Peyer's patch (tissue), 4 donors: ENCODE measurements at regions not wholly inside any gene's neighbourhood (a gene's known extent, or its start where the extent isn't known, plus 50 kb on each side); places are given as distances from the start of the nearest gene placed in this dataset.

Source experiments
- DNase-seq, 3 donors: peaks; one replicate each; pipeline ENCODE4 v3.0.0-alpha.2; 2017 to 2019
- H3K27ac ChIP-seq, 4 donors: fragments of 200-600 bp; sonication (generic); one replicate each; pipeline ENCODE4 v1.5.1; 2016 to 2019
- H3K27me3 ChIP-seq, 2 donors: fragments of 200-600 bp; sonication (generic); one replicate each; pipeline ENCODE4 v1.5.1; 2019
- H3K36me3 ChIP-seq, 3 donors: fragments of 200-600 bp; sonication (generic); one replicate each; pipeline ENCODE4 v1.5.1; 2016 to 2019
- H3K4me1 ChIP-seq, 4 donors: fragments of 200-600 bp; sonication (generic); one replicate each; pipeline ENCODE4 v1.5.1; 2016 to 2019
- H3K4me3 ChIP-seq, 4 donors: fragments of 200-600 bp; sonication (generic); 1 replicate in 3 of 4; 2 replicates in 1 of 4; pipeline ENCODE4 v1.5.1; 2016 to 2019; ENCODE audit warnings: mild to moderate bottlenecking in 1 of 4
- H3K9me3 ChIP-seq, 4 donors: fragments of 200-600 bp; sonication (generic); one replicate each; pipeline ENCODE4 v1.5.1; 2016 to 2019; ENCODE audit warnings: mild to moderate bottlenecking in 1 of 4
- POLR2A ChIP-seq, 2 donors: fragments of 450-650 bp; IDR thresholded peaks; one replicate each; pipeline ENCODE4 v1.5.1; 2017; ENCODE audit warnings: antibody characterized with exemption in 2 of 2, mild to moderate bottlenecking in 2 of 2, moderate library complexity in 2 of 2
- TF ChIP-seq, protein P1 (sequence below), 6 experiments: fragments of 450-650 bp in 4 of 6; fragments of 200-600 bp in 2 of 6; sonication (generic) in 1 of 6; IDR thresholded peaks; one replicate each; pipeline ENCODE4 v1.5.1; 2017 to 2019; ENCODE audit warnings: antibody characterized with exemption in 6 of 6, mild to moderate bottlenecking in 3 of 6, moderate library complexity in 1 of 6

DNA sequence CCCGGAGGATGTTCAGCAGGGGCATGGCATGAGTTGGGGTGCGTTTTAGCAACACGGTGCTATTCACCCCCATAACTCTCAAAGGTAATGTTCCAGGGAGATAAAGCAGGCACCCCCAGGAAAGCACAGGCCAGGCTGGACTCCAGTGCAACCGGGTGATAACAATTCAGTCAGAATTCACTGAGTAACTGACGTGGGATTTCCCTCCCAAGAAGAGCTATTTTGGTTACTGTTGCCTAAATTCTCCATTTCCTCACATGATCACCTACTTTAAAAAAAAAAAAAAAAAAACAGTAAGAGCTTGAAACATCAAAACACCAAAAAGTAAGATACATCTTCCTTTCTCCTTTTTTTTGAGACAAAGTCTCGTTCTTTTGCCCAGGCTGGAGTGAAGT, 137.6 kb upstream of the WWC1 start:
- Histone ChIP-seq H3K4me3 (no peak overlapping the region), H3K27ac (no peak overlapping the region), H3K36me3 (no peaks in the 10 kb centered on the region), H3K9me3 (no peaks in the 10 kb centered on the region), H3K4me1 (no peaks in the 10 kb centered on the region), H3K27me3 (no peaks in the 10 kb centered on the region)
- no peak for DNase-seq
- TF ChIP-seq POLR2A (IDR thresholded peaks at IDR 0.05): no peak
- TF ChIP-seq, protein P1, sequence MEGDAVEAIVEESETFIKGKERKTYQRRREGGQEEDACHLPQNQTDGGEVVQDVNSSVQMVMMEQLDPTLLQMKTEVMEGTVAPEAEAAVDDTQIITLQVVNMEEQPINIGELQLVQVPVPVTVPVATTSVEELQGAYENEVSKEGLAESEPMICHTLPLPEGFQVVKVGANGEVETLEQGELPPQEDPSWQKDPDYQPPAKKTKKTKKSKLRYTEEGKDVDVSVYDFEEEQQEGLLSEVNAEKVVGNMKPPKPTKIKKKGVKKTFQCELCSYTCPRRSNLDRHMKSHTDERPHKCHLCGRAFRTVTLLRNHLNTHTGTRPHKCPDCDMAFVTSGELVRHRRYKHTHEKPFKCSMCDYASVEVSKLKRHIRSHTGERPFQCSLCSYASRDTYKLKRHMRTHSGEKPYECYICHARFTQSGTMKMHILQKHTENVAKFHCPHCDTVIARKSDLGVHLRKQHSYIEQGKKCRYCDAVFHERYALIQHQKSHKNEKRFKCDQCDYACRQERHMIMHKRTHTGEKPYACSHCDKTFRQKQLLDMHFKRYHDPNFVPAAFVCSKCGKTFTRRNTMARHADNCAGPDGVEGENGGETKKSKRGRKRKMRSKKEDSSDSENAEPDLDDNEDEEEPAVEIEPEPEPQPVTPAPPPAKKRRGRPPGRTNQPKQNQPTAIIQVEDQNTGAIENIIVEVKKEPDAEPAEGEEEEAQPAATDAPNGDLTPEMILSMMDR (IDR thresholded peaks at IDR 0.05): no peak

DNA sequence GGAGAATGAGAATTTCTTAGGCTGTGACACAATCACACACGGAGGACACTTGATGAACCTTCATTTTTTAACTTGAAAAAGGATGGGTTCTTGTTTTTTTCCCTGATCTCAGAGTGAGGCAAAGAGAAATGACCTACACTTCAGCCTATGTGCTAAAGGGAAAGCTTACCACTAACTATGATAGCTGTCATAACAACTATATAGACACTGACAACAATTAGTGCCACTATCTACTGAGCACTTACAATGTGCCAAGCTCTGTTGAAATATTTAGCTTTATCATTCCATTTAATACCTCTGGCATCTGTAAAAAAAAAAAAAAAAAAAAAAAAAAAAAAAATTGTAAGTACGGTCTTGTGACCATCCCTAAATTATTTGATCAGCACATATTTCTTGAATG, 135.9 kb upstream of the WWC1 start:
- H3K4me3 ChIP-seq: no peak overlapping the region
- TF ChIP-seq POLR2A (IDR thresholded peaks at IDR 0.05): no peak
- TF ChIP-seq, protein P1 (IDR thresholded peaks at IDR 0.05): no peak
- H3K27ac ChIP-seq: no peak overlapping the region
- no peak for DNase-seq
- H3K4me1 ChIP-seq: no peaks in the 10 kb centered on the region
- no peaks in the 10 kb centered on the region for H3K36me3 ChIP-seq
- H3K27me3 ChIP-seq: no peaks in the 10 kb centered on the region
- no peaks in the 10 kb centered on the region for H3K9me3 ChIP-seq

DNA sequence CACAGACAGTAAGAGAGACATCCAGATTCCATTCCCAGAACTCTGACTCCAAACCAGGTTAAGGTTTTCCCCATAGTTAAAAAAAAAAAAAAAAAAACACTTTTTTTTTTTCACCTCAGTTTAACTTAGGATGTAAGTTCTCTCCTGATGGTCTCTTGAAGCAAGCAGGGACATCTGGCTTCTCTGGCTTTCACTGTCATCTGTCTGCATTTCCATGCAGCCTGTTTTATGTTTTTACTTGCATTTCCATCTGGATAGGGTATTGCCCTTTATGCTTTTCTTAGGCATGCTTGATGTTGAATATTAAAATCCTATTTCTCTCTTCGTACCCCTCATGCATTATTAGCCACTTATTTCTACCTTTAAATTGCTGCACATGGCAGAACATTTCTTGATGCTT, 135.3 kb upstream of the WWC1 start:
- TF ChIP-seq, protein P1 (IDR thresholded peaks at IDR 0.05): no peak
- TF ChIP-seq POLR2A (IDR thresholded peaks at IDR 0.05): no peak
- DNase-seq: no peak

DNA sequence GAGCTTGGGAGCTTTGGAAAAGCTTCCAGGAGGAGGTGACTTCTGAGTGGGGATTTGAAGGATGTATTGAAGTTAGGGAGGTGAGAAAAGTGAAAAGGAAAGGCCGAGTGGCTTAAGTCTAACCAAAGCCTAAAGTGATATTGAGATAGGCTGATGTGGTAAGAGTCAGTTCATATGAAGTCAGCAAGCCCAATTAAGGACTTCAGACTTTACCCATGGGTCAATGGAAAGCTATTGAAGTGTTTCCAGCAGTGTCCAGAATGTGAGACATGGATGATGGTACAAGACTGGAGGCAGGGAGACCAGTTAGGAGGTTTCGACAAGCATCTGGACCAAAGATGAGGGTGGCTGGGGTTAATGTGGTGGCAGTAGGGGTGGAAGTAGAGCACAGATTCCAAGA, 134.3 kb upstream of the WWC1 start:
- no peaks in the 10 kb centered on the region for H3K4me1 ChIP-seq
- no peak for TF ChIP-seq POLR2A (IDR thresholded peaks at IDR 0.05)
- TF ChIP-seq, protein P1 (IDR thresholded peaks at IDR 0.05): no peak
- no peak overlapping the region for H3K27ac ChIP-seq
- H3K9me3 ChIP-seq: no peaks in the 10 kb centered on the region
- no peaks in the 10 kb centered on the region for H3K36me3 ChIP-seq
- no peak overlapping the region for H3K4me3 ChIP-seq
- DNase-seq: no peak
- no peaks in the 10 kb centered on the region for H3K27me3 ChIP-seq

More for the DNA sequence above, 135.3 kb upstream of the WWC1 start:
- Histone ChIP-seq H3K4me1 (no peaks in the 10 kb centered on the region), H3K9me3 (no peaks in the 10 kb centered on the region), H3K36me3 (no peaks in the 10 kb centered on the region), H3K4me3 (no peak overlapping the region), H3K27me3 (no peaks in the 10 kb centered on the region), H3K27ac (no peak overlapping the region)

DNA sequence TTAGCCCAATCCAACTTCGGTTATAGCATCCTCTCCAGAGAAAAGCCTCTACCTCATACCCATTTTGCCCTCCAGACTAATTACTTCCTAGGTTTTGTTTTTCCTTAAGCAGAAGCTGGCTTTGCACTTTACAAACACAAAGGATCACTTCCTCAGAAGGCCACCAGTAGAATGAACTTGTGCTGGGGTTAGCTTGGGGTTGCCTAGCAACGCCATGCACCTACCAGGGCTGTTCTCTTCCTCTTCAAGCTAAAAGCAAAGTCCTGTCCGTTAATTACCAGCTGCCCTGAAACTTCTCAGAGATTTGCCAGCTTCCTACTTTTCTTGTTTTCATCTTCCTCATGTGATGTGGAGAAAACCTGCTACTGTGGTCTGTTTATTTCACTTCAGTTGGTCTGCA, 132.0 kb upstream of the WWC1 start:
- Histone ChIP-seq H3K36me3 (no peaks in the 10 kb centered on the region), H3K4me1 (peaks cover 0 to 8% (median 0%) of the 10 kb centered on the region in 4 donors), H3K4me3 (no peak overlapping the region), H3K9me3 (no peaks in the 10 kb centered on the region), H3K27ac (no peak overlapping the region), H3K27me3 (no peaks in the 10 kb centered on the region)
- DNase-seq: peak in 2 of 3 donors; percentile 68 to 78
- TF ChIP-seq, protein P1 (IDR thresholded peaks at IDR 0.05): peak in 3 of 6 experiments; percentile 17 to 27 (median 25)
- no peak for TF ChIP-seq POLR2A (IDR thresholded peaks at IDR 0.05)

DNA sequence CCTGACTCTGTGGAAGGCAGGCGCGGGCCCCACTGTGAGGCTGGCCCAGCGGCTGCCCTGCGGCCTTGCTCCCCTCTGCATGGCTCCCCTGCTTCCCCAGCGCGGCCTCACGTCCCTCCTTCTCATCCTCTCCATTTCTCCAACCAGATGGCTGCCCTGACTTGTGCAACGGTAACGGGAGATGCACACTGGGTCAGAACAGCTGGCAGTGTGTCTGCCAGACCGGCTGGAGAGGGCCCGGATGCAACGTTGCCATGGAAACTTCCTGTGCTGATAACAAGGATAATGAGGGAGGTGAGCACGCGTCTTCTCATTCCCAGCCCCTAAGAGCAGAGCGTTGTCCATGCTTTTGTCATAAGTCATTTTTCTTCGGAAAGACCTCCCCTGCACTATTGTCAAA, 129.0 kb upstream of the WWC1 start:
- H3K4me3 ChIP-seq: no peak overlapping the region
- H3K36me3 ChIP-seq: no peaks in the 10 kb centered on the region
- no peak for DNase-seq
- TF ChIP-seq POLR2A (IDR thresholded peaks at IDR 0.05): no peak
- TF ChIP-seq, protein P1 (IDR thresholded peaks at IDR 0.05): no peak
- no peaks in the 10 kb centered on the region for H3K27me3 ChIP-seq
- H3K27ac ChIP-seq: no peak overlapping the region
- H3K9me3 ChIP-seq: no peaks in the 10 kb centered on the region
- H3K4me1 ChIP-seq: peaks cover 0 to 14% (median 0%) of the 10 kb centered on the region in 4 donors
